ENCODE measurements at regions not wholly inside any gene's neighbourhood (a gene's known extent, or its start where the extent isn't known, plus 50 kb on each side); places are given as distances from the start of the nearest gene placed in this dataset.

- TF ChIP-seq CTCF (IDR thresholded peaks at IDR 0.05) = no peak
- TF ChIP-seq POLR2A (IDR thresholded peaks at IDR 0.05) = peak; percentile 29
These were observed 276.1 kb upstream of the NEBL start for GRCh38 chr10:21172930-21173801.
